NCI-H2029 (cell line): ENCODE measurements at regions not wholly inside any gene's neighbourhood (a gene's known extent, or its start where the extent isn't known, plus 50 kb on each side); places are given as distances from the start of the nearest gene placed in this dataset.
"Not testable (repeated sequence)": the region's sequence is repeated elsewhere in the genome, so short reads cannot be mapped to it uniquely, and the experiment has no call there.

Experiments used
- DNase-seq: peaks from one replicate; lab custom pipeline; 2025; lab: John Stamatoyannopoulos, UW

- no peak for DNase-seq
Measured at GRCh38 chr4:42824278-42824977, 68.1 kb upstream of the GRXCR1 start.

GRCh38 chr4:42821230-42821629 lies 71.3 kb upstream of the GRXCR1 start:
- no peak for DNase-seq

GRCh38 chr4:42819863-42820514 lies 72.5 kb upstream of the GRXCR1 start:
- no peak for DNase-seq

- no peak for DNase-seq
Measured at GRCh38 chr4:42817913-42818312, 74.6 kb upstream of the GRXCR1 start.

- no peak for DNase-seq
Measured at GRCh38 chr4:42816880-42817400, 75.6 kb upstream of the GRXCR1 start.

GRCh38 chr4:42816189-42816879 lies 76.2 kb upstream of the GRXCR1 start:
- DNase-seq: no peak

- no peak for DNase-seq
Measured at GRCh38 chr4:42809419-42810084, 83.0 kb upstream of the GRXCR1 start.

GRCh38 chr4:42806303-42806835 lies 86.1 kb upstream of the GRXCR1 start:
- no peak for DNase-seq

GRCh38 chr4:42789041-42789567 lies 103.4 kb upstream of the GRXCR1 start:
- DNase-seq: no peak

GRCh38 chr4:42787079-42787463 lies 105.4 kb upstream of the GRXCR1 start:
- DNase-seq: no peak

- DNase-seq: peak; percentile 74
Measured at GRCh38 chr4:42786350-42787078, 106.0 kb upstream of the GRXCR1 start.

GRCh38 chr4:42785817-42786216 lies 106.7 kb upstream of the GRXCR1 start:
- DNase-seq: no peak

GRCh38 chr4:42781315-42781714 lies 111.2 kb upstream of the GRXCR1 start:
- DNase-seq: no peak

- DNase-seq: no peak
Measured at GRCh38 chr4:42778349-42778748, 114.2 kb upstream of the GRXCR1 start.

GRCh38 chr4:42768125-42768748 lies 111.3 kb upstream of the ATP8A1 start:
- peak; percentile 5 for DNase-seq

- DNase-seq: no peak
Measured at GRCh38 chr4:42767669-42768068, 110.8 kb upstream of the ATP8A1 start.

- DNase-seq: no peak
Measured at GRCh38 chr4:42761804-42762203, 104.9 kb upstream of the ATP8A1 start.

- not testable (repeated sequence) for DNase-seq
Measured at GRCh38 chr4:42754965-42755364, 98.1 kb upstream of the ATP8A1 start.

GRCh38 chr4:42751587-42751986 lies 94.7 kb upstream of the ATP8A1 start:
- DNase-seq: no peak

GRCh38 chr4:42750856-42751255 lies 94.0 kb upstream of the ATP8A1 start:
- peak; percentile 41 for DNase-seq

- no peak for DNase-seq
Measured at GRCh38 chr4:42750091-42750490, 93.2 kb upstream of the ATP8A1 start.
